ENCODE measurements at regions not wholly inside any gene's neighbourhood (a gene's known extent, or its start where the extent isn't known, plus 50 kb on each side); places are given as distances from the start of the nearest gene placed in this dataset.

GRCh38 chr3:166669781-166670180 lies 710.3 kb downstream of the ZBBX start:
- no peak for TF ChIP-seq CTCF (IDR thresholded peaks at IDR 0.05)
- H3K36me3 ChIP-seq, result no peaks in the 10 kb centered on the region
- ATAC-seq, result no peak
- intact Hi-C loops (cut with DNase I), result no loop called here
- no peak for DNase-seq
- peaks cover 0 to 24% (median 0%) of the 10 kb centered on the region in 11 donors for H3K9me3 ChIP-seq
- no peak overlapping the region for H3K27ac ChIP-seq
- no peak overlapping the region for H3K4me3 ChIP-seq
- H3K27me3 ChIP-seq, result no peaks in the 10 kb centered on the region
- H3K4me1 ChIP-seq, result no peaks in the 10 kb centered on the region

- Histone ChIP-seq H3K4me1 (no peaks in the 10 kb centered on the region), H3K4me3 (no peak overlapping the region), H3K9me3 (peaks cover 0 to 65% (median 19%) of the 10 kb centered on the region in 11 donors), H3K36me3 (no peaks in the 10 kb centered on the region), H3K27me3 (no peaks in the 10 kb centered on the region), H3K27ac (no peak overlapping the region)
- ATAC-seq (no peak), DNase-seq (no peak)
- TF ChIP-seq CTCF (IDR thresholded peaks at IDR 0.05), result no peak
- intact Hi-C loops (cut with DNase I), result no loop called here
- 25 to 77% methylated on average over 1 of the region's 1 CpG for WGBS, 2 donors
These were observed 716.9 kb downstream of the ZBBX start for GRCh38 chr3:166663194-166663593.

- TF ChIP-seq CTCF (IDR thresholded peaks at IDR 0.05), result no peak
- intact Hi-C loops (cut with DNase I), result no loop called here
- no peak for ATAC-seq
- peaks cover 0 to 72% (median 23%) of the 10 kb centered on the region in 11 donors for H3K9me3 ChIP-seq
- WGBS, 2 donors, result 55 to 81% methylated on average over 1 of the region's 1 CpG
- no peak overlapping the region for H3K27ac ChIP-seq
- no peaks in the 10 kb centered on the region for H3K4me1 ChIP-seq
- no peak for DNase-seq
- no peaks in the 10 kb centered on the region for H3K36me3 ChIP-seq
- no peak overlapping the region for H3K4me3 ChIP-seq
- no peaks in the 10 kb centered on the region for H3K27me3 ChIP-seq
These were observed 718.5 kb downstream of the ZBBX start for GRCh38 chr3:166661621-166662020.

GRCh38 chr3:166660962-166661361 lies 719.1 kb downstream of the ZBBX start:
- H3K9me3 ChIP-seq, result peaks cover 0 to 78% (median 23%) of the 10 kb centered on the region in 11 donors
- TF ChIP-seq CTCF (IDR thresholded peaks at IDR 0.05), result no peak

More at GRCh38 chr3:166660962-166661361, 719.1 kb downstream of the ZBBX start:
- Histone ChIP-seq H3K27ac (no peak overlapping the region), H3K36me3 (no peaks in the 10 kb centered on the region), H3K27me3 (no peaks in the 10 kb centered on the region), H3K4me3 (no peak overlapping the region), H3K4me1 (no peaks in the 10 kb centered on the region)
- DNase-seq, result no peak
- intact Hi-C loops (cut with DNase I), result no loop called here
- ATAC-seq, result no peak
